ENCODE measurements at regions not wholly inside any gene's neighbourhood (a gene's known extent, or its start where the extent isn't known, plus 50 kb on each side); places are given as distances from the start of the nearest gene placed in this dataset.

DNA sequence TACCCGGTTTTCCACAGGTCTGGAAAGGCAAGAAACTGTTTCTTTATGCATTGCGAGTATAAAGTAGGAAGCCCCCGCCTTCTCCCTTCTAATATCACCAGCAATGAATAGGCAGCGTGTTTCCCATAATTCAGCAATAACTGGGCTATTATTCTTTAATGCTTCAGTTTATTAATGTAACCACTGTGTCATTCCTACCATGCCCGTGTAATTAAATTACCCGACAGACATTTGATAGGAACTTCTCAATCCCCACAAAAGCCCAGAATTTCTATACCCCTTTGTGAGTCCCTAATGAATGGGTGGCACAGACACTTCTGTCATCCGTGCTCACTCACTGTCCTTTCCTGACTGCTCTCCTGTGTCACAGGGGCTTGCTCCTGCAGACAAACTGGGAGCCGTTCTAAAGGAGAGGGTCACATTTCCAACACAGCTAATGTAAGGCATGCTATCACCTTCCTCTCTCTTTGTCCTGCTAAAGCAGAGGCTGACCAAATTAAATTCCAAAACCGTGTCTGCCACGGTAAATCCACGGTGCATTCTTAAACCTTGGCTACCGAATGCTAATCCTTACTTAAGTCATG, 108.5 kb upstream of the MID1 start:
- no peak for TF ChIP-seq GATA2 (IDR thresholded peaks at IDR 0.05; ENCODE audit: low read depth, low read length)

- no peak for TF ChIP-seq GATA2 (IDR thresholded peaks at IDR 0.05; ENCODE audit: low read depth, low read length)
- no peak for TF ChIP-seq GATA3 (IDR thresholded peaks at IDR 0.05; ENCODE audit: low read depth, low read length)
Observed at GRCh38 chrX:10739426-10739825, 119.0 kb upstream of the MID1 start.

GRCh38 chrX:10741003-10741402, 120.6 kb upstream of the MID1 start:
- TF ChIP-seq GATA3 (IDR thresholded peaks at IDR 0.05; ENCODE audit: low read depth, low read length) (no peak), GATA2 (IDR thresholded peaks at IDR 0.05; ENCODE audit: low read depth, low read length) (peak; percentile 19; the same call in 1 of the 2 replicates)

GRCh38 chrX:10741550-10741949, 121.2 kb upstream of the MID1 start:
- TF ChIP-seq GATA2 (IDR thresholded peaks at IDR 0.05; ENCODE audit: low read depth, low read length) (no peak), GATA3 (IDR thresholded peaks at IDR 0.05; ENCODE audit: low read depth, low read length) (no peak)

- TF ChIP-seq GATA3 (IDR thresholded peaks at IDR 0.05; ENCODE audit: low read depth, low read length), result no peak
- TF ChIP-seq GATA2 (IDR thresholded peaks at IDR 0.05; ENCODE audit: low read depth, low read length), result no peak
Observed at GRCh38 chrX:10743476-10743875, 123.1 kb upstream of the MID1 start.

- peak; percentile 26; the same call in 1 of the 2 replicates for TF ChIP-seq GATA2 (IDR thresholded peaks at IDR 0.05; ENCODE audit: low read depth, low read length)
- TF ChIP-seq GATA3 (IDR thresholded peaks at IDR 0.05; ENCODE audit: low read depth, low read length), result no peak
Observed at GRCh38 chrX:10744007-10744406, 123.6 kb upstream of the MID1 start.

DNA sequence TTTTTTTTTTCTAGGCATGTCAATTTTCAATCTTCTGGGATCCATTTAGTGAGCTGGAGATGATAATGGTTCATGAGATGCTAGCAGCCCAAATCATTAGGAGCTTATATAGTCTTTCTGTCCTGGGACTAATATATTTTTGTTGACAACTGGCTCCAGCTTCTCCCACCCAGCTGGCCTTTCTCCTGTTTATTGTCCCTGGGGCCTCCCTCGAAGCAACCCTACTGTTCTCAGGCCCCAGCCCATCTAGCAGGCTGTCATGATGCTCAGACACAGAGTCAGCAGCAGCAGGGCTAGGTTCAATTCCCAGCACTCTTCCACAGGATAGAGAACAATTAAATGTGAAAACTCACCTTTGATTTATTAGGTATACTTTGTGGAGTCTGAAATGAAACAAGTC, 127.6 kb upstream of the MID1 start:
- no peak for TF ChIP-seq GATA3 (IDR thresholded peaks at IDR 0.05; ENCODE audit: low read depth, low read length)
- no peak for TF ChIP-seq GATA2 (IDR thresholded peaks at IDR 0.05; ENCODE audit: low read depth, low read length)

- no peak for TF ChIP-seq GATA2 (IDR thresholded peaks at IDR 0.05; ENCODE audit: low read depth, low read length)
- TF ChIP-seq GATA3 (IDR thresholded peaks at IDR 0.05; ENCODE audit: low read depth, low read length), result no peak
Observed at GRCh38 chrX:10749113-10749512, 128.7 kb upstream of the MID1 start.

- TF ChIP-seq GATA2 (IDR thresholded peaks at IDR 0.05; ENCODE audit: low read depth, low read length), result no peak
- TF ChIP-seq GATA3 (IDR thresholded peaks at IDR 0.05; ENCODE audit: low read depth, low read length), result no peak
Observed at GRCh38 chrX:10750581-10750980, 130.2 kb upstream of the MID1 start.

- TF ChIP-seq GATA2 (IDR thresholded peaks at IDR 0.05; ENCODE audit: low read depth, low read length) (no peak), GATA3 (IDR thresholded peaks at IDR 0.05; ENCODE audit: low read depth, low read length) (no peak)
Observed at GRCh38 chrX:10753116-10753515, 132.7 kb upstream of the MID1 start.

GRCh38 chrX:10754445-10754844, 134.1 kb upstream of the MID1 start:
- TF ChIP-seq GATA3 (IDR thresholded peaks at IDR 0.05; ENCODE audit: low read depth, low read length) (peak; percentile 87), GATA2 (IDR thresholded peaks at IDR 0.05; ENCODE audit: low read depth, low read length) (peak; percentile 96)

DNA sequence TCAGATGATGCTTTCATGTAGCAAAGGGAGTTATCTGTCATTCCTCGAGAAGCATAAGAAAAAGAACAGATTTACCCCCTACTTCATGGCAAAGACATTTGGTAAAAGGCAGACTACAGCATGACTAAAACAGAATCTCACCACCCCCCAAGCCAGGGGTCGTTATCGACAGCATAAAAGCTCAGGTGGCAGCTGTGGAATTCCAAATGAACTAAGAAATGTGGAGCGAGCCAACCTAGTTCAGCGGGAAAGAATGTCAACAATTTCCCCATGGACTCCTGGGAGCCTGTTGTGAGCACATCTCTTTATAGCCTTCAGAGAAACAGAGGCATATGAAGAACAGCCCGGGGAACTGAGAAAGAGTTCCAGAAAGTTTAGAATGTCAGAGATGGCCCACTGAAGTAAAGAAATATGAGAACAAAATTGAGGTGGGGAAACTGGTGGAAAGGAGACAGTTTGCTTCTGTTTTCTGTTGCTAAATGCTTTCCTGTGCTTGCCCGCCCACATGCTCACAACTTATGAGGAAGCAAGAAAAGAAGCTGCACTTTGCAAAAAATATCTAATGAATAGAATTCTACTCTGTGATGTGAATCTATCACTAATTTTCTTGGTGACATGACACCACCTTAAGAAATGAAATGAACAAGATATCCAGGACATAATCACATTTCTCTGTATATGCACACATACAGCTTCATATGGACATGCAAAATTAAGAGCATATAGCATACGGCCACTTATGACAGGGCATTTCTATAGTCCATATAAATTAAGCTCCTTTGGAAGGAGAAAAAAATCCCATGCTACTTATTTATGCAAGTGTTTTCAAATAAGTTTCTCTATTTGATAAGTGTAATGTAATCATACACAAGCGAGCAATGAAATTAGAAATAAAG, 135.3 kb upstream of the MID1 start:
- TF ChIP-seq GATA2 (IDR thresholded peaks at IDR 0.05; ENCODE audit: low read depth, low read length) (no peak), GATA3 (IDR thresholded peaks at IDR 0.05; ENCODE audit: low read depth, low read length) (no peak)

DNA sequence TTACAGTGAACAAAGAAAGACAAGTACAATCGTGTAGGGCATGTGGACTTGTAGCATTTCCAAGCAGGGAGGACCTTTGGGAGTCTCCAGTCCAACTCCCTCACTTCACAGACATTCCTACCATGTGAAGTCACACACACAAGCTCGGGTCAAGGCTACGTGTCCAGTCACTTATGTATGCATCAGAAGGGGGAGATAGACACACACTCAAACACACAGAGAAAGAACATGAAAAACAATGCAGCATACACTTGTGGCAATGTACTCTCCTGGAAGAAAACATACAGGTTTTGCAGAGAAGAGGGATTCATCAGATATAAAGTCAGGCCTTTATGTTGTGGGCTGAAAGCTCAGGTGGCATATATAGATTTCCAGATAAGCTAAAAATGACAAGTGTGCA, 136.1 kb upstream of the MID1 start:
- TF ChIP-seq GATA2 (IDR thresholded peaks at IDR 0.05; ENCODE audit: low read depth, low read length) (no peak), GATA3 (IDR thresholded peaks at IDR 0.05; ENCODE audit: low read depth, low read length) (no peak)

GRCh38 chrX:10759141-10759799, 138.9 kb upstream of the MID1 start:
- TF ChIP-seq GATA2 (IDR thresholded peaks at IDR 0.05; ENCODE audit: low read depth, low read length), result no peak
- no peak for TF ChIP-seq GATA3 (IDR thresholded peaks at IDR 0.05; ENCODE audit: low read depth, low read length)

DNA sequence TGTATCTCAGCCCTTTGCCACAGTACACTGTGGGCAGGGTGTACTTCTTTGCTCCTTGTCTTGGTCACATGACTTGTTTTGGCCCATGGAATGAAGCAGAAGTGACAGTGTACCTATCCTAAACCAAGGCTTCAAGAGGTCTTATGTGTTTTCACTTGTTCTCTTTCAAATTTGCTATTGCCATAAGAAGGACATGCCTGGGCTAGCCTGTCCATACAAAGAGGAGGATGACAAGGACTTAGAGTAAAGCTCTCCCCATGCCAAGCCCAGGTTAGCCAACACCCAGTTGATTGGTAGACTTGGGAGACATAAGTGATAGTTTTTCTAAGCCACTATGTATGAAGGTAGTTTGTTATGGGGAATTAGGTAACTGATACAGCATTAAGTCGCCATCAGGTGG, 141.1 kb upstream of the MID1 start:
- TF ChIP-seq GATA3 (IDR thresholded peaks at IDR 0.05; ENCODE audit: low read depth, low read length) (no peak), GATA2 (IDR thresholded peaks at IDR 0.05; ENCODE audit: low read depth, low read length) (no peak)

All from SH-SY5Y (cell line).